GM21723 (cell line): ENCODE measurements at regions not wholly inside any gene's neighbourhood (a gene's known extent, or its start where the extent isn't known, plus 50 kb on each side); places are given as distances from the start of the nearest gene placed in this dataset.

Source experiments
- ATAC-seq: cut with Tn5 transposase; IDR thresholded peaks from one replicate; pipeline ENCODE4 v1.9.1; 2021; ENCODE audit warnings: mild to moderate bottlenecking, moderate library complexity; ENCODE audit not compliant: unreplicated experiment

DNA sequence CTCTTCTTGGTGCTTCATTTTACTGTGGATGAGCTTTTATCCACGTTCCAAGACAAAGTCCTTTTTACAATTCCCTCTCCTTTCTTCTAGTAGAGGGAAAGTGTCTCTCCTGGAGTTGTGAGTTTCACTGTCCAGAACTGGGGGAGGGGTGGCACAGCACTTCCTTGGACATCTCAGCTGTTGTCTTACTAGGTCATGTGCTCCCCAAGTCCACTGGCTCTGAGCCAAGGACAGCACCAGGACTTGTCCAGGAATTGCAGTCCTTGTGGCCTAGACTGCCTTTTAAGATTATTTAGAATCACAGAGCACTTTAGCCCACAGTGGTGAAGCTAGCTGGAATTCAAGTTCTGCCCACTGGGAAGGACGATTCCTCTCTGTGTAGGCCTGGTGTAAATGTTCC, 700.2 kb upstream of the PTPRD start:
- ATAC-seq, result no peak

GRCh38 chr9:11318946-11319345, 706.1 kb upstream of the PTPRD start:
- no peak for ATAC-seq

DNA sequence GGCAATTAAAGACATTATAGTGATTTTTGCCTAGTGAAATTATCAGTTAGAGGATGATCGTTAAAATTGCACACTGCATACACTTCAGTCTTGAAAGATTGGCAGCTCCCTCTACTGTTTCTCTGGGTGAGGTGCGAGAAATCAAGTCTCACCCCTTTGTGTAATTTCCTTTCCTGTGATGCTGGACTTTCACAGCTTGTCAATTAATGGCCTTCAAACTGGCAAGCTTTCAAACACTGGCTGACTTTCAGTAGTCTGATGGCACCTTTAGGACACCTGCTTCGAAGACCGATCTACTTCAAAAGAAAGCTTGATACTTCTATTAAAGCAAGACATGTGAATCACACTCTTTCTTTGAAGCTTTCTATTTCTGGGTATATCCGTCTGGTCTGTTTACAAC, 706.7 kb upstream of the PTPRD start:
- no peak for ATAC-seq

GRCh38 chr9:11320989-11321388, 708.2 kb upstream of the PTPRD start:
- ATAC-seq, result no peak

- ATAC-seq, result no peak
Measured at GRCh38 chr9:11323457-11323856, 710.7 kb upstream of the PTPRD start.

GRCh38 chr9:11326231-11326630, 713.4 kb upstream of the PTPRD start:
- ATAC-seq, result no peak

DNA sequence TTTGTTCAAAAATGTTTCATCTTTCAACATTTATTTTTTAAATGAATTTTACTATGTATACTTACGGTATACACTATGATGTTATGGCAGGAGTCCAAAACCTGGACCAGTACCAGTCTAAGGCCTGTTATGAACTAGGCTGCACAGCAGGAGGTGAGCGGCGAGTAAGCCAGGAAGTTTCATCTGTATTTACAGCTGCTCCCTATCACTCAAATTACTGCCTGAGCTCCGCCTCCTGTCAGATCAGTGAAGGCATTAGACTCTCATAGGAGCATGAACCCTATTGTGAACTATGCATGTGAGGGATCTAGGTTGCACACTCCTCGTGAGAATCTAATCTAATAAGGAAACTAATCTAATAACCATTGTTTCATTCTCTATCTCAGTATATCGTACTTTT, 715.5 kb upstream of the PTPRD start:
- no peak for ATAC-seq

- no peak for ATAC-seq
Measured at GRCh38 chr9:11335011-11335410, 722.2 kb upstream of the PTPRD start.

DNA sequence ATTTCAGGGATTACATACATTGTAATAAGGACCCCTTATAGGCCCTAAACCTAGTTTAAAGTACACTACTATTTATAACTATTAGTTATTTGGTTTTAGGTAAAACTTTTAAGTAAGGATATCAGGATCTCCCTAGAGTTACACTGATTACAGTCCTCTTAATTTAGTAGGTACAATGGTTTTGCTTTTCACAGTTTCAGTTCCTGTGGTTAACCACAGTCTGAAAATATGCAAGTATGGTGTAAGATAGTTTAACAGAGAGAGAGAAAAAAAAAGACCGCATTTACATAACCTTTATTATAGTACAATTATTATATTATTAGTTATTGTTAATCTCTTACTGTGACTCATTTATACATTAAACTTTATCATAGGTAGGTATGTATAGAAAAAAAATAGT, 725.3 kb upstream of the PTPRD start:
- peak; percentile 87 for ATAC-seq

DNA sequence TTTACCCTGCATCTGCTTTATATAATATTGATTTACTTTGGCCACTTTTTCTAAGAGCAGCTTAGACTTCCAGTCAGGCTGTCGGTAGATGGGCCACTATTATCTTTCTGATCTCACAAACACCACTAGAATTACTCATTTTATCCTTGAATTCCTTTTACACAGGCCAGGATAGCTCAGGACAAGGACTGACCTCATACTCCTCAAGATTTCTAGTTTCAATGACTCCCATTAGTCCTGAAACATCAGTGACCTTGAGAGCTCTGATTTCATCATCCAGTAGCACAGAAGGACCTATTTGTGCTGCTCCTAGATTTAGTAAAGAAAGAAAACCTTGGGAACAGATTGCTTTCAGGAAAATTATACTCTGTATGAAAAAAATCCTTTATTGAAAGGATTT, 727.9 kb upstream of the PTPRD start:
- no peak for ATAC-seq

- ATAC-seq, result no peak
Measured at GRCh38 chr9:11347437-11347836, 734.6 kb upstream of the PTPRD start.

DNA sequence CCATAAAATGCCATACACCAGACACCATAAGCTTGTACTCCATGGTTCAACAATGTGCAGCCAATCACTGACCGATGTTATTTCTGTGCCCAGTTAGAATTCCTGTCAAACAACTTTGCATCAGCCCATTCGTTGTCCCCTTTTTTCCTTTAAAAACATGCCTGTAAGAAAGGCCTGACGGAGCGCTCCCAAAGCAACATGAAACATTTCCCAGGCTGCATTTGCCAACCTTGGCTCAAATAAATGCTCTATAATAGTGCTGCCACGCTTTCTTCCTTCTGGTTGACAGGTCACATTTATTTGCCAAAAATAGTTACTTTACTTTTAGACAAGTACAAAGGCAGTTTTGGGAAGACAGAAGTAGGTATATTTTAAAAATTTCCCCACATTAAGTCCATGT, 735.6 kb upstream of the PTPRD start:
- no peak for ATAC-seq

GRCh38 chr9:11349187-11349586, 736.4 kb upstream of the PTPRD start:
- no peak for ATAC-seq

GRCh38 chr9:11352612-11353011, 739.8 kb upstream of the PTPRD start:
- no peak for ATAC-seq

DNA sequence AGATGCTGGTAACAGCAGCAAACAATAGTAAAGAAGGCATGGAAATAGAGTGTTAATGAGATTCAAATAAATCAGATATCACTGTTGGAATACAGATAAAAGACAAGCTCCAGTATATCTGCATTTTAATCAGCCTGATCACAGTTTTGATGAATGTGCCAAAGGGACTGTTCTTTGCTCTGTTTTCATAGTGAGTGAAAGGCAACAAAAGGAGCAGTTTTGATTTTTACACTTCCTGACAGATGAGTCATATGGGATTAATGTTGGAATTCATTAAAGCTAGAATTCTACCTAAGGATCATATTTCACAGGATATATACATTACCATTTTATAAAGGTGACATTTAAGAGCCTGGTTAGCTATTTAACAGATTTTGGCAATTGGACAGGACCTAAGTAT, 743.3 kb upstream of the PTPRD start:
- ATAC-seq, result no peak

DNA sequence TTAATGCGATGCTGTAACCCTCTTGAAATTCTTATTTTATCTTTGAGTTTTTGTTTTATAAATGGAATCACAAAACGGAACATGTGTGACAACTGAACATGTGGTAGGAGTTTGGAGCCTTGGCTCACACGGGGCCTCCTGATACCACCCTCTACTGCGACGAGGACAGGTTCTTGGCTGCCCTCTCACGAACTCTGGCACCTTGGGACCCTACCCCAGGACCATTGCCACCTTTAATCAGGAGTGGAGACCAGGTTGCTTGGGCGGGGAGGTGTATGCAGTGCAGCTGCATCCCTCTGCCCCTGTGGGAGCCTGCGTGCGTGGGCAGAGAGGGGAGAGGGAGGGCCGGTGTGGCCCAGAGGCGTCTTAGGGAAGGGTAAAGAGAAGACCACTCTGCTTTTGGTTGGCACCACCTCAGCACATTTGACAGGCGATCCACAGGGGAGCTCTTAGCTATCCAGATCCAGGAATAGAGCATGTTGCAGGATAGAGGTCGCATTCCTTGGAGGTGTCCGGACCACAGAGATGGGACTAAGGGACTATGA, 753.9 kb upstream of the PTPRD start:
- no peak for ATAC-seq

- no peak for ATAC-seq
Measured at GRCh38 chr9:11374926-11375325, 762.1 kb upstream of the PTPRD start.

GRCh38 chr9:11402621-11403020, 789.8 kb upstream of the PTPRD start:
- ATAC-seq, result no peak

GRCh38 chr9:11414241-11414640, 801.4 kb upstream of the PTPRD start:
- ATAC-seq, result no peak

- no peak for ATAC-seq
Measured at GRCh38 chr9:11417782-11418181, 805.0 kb upstream of the PTPRD start.

DNA sequence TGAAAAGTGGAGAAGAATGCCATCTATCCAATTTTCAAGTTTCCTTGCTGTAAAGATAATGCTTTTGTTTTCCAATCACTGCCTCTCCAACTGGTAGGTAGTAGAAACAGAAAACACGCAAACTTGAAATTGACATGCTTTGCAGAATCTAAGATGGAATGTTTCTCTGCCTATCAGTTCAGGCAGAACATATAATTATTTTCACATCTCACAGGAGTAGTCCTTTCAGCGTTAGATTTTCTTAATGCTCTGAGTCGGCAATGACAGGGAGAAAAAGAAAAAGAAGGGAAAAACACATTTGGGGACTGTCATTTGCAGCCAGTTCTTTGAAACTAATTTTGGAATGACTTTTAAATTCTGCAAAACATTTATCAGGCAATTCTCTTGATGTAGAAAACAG, 818.7 kb upstream of the PTPRD start:
- ATAC-seq, result no peak

DNA sequence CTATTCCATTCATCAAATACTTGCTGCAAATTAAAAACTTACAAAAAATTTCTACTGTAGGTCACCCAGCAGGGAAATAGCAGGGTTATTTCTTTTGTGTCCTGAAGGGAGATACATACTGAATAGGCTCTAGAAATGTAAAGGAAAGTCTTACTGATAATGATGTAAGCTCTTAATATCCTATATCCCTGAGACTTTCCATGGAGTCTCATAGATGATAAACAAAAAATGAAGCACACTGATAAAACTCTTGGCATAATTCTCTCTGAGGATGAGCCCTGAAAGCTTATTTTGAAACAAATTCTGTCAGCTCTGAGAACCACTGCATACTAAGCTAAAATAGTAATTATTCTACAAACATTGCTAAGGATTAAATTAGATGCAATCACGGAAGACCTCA, 819.6 kb upstream of the PTPRD start:
- no peak for ATAC-seq

DNA sequence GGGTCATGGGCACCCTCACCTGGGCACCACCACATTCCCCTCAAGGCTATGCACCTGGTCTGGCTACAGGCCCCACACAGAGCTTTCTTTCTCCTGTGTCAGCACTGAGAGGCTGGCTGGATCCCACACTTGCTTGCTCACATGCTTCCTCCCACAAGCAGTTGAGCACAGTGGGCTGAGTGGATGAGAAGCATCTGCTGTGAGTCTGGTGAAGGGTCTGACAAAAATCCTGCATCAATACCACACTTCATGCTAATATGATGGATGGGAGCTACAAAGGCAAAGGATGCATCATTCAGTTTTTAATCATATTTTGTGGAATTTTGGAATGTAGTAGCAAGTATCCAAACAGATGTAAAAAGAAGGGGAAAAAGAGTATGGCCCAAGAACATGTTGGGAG, 830.8 kb upstream of the PTPRD start:
- ATAC-seq, result no peak
